GM19351 (cell line): ENCODE measurements at regions not wholly inside any gene's neighbourhood (a gene's known extent, or its start where the extent isn't known, plus 50 kb on each side); places are given as distances from the start of the nearest gene placed in this dataset.
"Not testable (repeated sequence)": the region's sequence is repeated elsewhere in the genome, so short reads cannot be mapped to it uniquely, and the experiment has no call there.

Experiments used
- ATAC-seq: cut with Tn5 transposase; IDR thresholded peaks from one replicate; pipeline ENCODE4 v1.9.1; 2021; ENCODE audit warnings: mild to moderate bottlenecking, moderate library complexity; ENCODE audit not compliant: unreplicated experiment

- ATAC-seq: no peak
Measured at GRCh38 chr5:57915536-57915935, 432.9 kb upstream of the ACTBL2 start.

GRCh38 chr5:57911438-57911837 lies 428.8 kb upstream of the ACTBL2 start:
- no peak for ATAC-seq

GRCh38 chr5:57906671-57907070 lies 424.1 kb upstream of the ACTBL2 start:
- ATAC-seq: no peak

- no peak for ATAC-seq
Measured at GRCh38 chr5:57903458-57903857, 420.8 kb upstream of the ACTBL2 start.

- ATAC-seq: no peak
Measured at GRCh38 chr5:57902095-57902494, 419.5 kb upstream of the ACTBL2 start.

GRCh38 chr5:57900381-57900944 lies 417.9 kb upstream of the ACTBL2 start:
- no peak for ATAC-seq

- no peak for ATAC-seq
Measured at GRCh38 chr5:57896576-57896975, 414.0 kb upstream of the ACTBL2 start.

- no peak for ATAC-seq
Measured at GRCh38 chr5:57895766-57896165, 413.2 kb upstream of the ACTBL2 start.

GRCh38 chr5:57893926-57894325 lies 411.3 kb upstream of the ACTBL2 start:
- no peak for ATAC-seq

- ATAC-seq: no peak
Measured at GRCh38 chr5:57891443-57891842, 408.8 kb upstream of the ACTBL2 start.

GRCh38 chr5:57889558-57889957 lies 406.9 kb upstream of the ACTBL2 start:
- ATAC-seq: no peak

GRCh38 chr5:57887851-57888621 lies 405.4 kb upstream of the ACTBL2 start:
- peak; percentile 80 for ATAC-seq

- no peak for ATAC-seq
Measured at GRCh38 chr5:57884346-57885102, 401.9 kb upstream of the ACTBL2 start.

GRCh38 chr5:57880216-57880615 lies 397.6 kb upstream of the ACTBL2 start:
- no peak for ATAC-seq

- ATAC-seq: no peak
Measured at GRCh38 chr5:57878301-57878722, 395.7 kb upstream of the ACTBL2 start.

GRCh38 chr5:57871496-57871895 lies 388.9 kb upstream of the ACTBL2 start:
- no peak for ATAC-seq

- not testable (repeated sequence) for ATAC-seq
Measured at GRCh38 chr5:57870267-57870666, 387.7 kb upstream of the ACTBL2 start.

GRCh38 chr5:57863661-57864060 lies 381.1 kb upstream of the ACTBL2 start:
- ATAC-seq: no peak

- ATAC-seq: no peak
Measured at GRCh38 chr5:57862942-57863341, 380.3 kb upstream of the ACTBL2 start.

- ATAC-seq: no peak
Measured at GRCh38 chr5:57862471-57862911, 379.9 kb upstream of the ACTBL2 start.

GRCh38 chr5:57859626-57860025 lies 377.0 kb upstream of the ACTBL2 start:
- ATAC-seq: no peak

GRCh38 chr5:57858905-57859304 lies 376.3 kb upstream of the ACTBL2 start:
- no peak for ATAC-seq
